BJ (cell line): ENCODE measurements at regions not wholly inside any gene's neighbourhood (a gene's known extent, or its start where the extent isn't known, plus 50 kb on each side); places are given as distances from the start of the nearest gene placed in this dataset.

Experiments used
- CTCF ChIA-PET: fragments of 350-600 bp; formaldehyde crosslinking; extraction: SDS; loops from one replicate; lab custom pipeline; 2021; ENCODE audit warnings: antibody characterized with exemption, inconsistent platforms; lab: Yijun Ruan, JAX
- POLR2A ChIA-PET: fragments of 300-600 bp; sonication (Branson Sonifier 250); formaldehyde crosslinking; extraction: SDS; loops from one replicate; lab custom pipeline; 2021; ENCODE audit warnings: antibody characterized with exemption; lab: Charles Lee
- DNase-seq: peaks from one replicate; pipeline ENCODE4 v3.0.0-alpha.2; 2011; ENCODE audit warnings: low read depth
- H3K27me3 ChIP-seq: 2 replicates; pipeline ENCODE4 v1.6.0; 2011; ENCODE audit warnings: low read length; ENCODE audit not compliant: control insufficient read depth, insufficient read depth
- H3K36me3 ChIP-seq: 2 replicates; pipeline ENCODE4 v1.5.1; 2011; ENCODE audit warnings: low read length; ENCODE audit not compliant: control insufficient read depth, insufficient read depth
- H3K4me3 ChIP-seq: 2 replicates; pipeline ENCODE4 v1.5.1; 2011; ENCODE audit warnings: low read depth, mild to moderate bottlenecking, control low read depth, low read length
- TF ChIP-seq, protein P1 (sequence below): IDR thresholded peaks from 2 replicates; pipeline ENCODE4 v1.5.1; 2011; ENCODE audit warnings: low read depth, mild to moderate bottlenecking, control low read depth, inconsistent platforms, low read length, moderate library complexity; ENCODE audit not compliant: insufficient read depth

DNA sequence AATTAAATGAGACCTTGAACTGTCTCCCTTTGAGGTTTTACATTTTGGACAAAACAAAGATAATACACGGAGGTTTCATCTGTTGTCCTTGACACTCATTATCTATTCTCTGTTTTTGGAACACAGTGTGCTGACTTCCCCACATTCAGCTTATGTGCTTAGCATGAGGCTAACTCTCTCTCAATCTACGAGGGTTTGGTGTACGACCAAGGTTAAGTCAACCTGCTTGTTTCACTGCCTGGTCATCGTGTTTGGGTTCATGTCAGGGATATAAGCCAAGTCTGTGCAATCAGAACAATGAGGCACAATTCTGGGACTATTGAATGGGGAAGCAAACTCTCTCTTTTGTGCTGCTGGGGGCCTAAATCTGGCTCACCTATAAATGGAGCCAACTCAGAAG lies 328.5 kb upstream of the USP25 start:
- DNase-seq: no peak
- ChIA-PET POLR2A (no interaction called here), CTCF (no interaction called here)

DNA sequence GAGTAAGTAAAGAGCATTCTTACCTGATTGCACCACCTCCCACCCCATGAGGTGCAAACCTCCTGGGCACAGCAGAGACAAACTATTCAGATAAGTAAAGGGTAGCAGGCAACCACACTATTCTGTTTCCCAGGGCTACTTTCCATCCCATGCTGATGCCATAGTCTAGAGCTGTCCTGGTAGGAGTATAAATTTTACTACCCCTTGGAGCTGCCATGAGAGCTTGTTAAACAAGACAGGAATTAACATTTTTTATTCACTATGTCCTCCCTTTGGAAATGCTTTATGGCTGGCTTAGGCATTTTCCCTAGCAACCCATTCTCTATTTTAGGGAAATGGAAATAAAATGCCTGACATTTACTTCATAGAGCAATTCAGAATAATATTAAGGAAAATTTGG lies 324.6 kb upstream of the USP25 start:
- Histone ChIP-seq H3K27me3 (no peaks in the 10 kb centered on the region), H3K36me3 (no peaks in the 10 kb centered on the region), H3K4me3 (no peak overlapping the region)
- DNase-seq: no peak
- ChIA-PET CTCF (no interaction called here), POLR2A (no interaction called here)
- TF ChIP-seq, protein P1, sequence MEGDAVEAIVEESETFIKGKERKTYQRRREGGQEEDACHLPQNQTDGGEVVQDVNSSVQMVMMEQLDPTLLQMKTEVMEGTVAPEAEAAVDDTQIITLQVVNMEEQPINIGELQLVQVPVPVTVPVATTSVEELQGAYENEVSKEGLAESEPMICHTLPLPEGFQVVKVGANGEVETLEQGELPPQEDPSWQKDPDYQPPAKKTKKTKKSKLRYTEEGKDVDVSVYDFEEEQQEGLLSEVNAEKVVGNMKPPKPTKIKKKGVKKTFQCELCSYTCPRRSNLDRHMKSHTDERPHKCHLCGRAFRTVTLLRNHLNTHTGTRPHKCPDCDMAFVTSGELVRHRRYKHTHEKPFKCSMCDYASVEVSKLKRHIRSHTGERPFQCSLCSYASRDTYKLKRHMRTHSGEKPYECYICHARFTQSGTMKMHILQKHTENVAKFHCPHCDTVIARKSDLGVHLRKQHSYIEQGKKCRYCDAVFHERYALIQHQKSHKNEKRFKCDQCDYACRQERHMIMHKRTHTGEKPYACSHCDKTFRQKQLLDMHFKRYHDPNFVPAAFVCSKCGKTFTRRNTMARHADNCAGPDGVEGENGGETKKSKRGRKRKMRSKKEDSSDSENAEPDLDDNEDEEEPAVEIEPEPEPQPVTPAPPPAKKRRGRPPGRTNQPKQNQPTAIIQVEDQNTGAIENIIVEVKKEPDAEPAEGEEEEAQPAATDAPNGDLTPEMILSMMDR: no peak

More for the DNA sequence above, 328.5 kb upstream of the USP25 start:
- Histone ChIP-seq H3K4me3 (no peak overlapping the region), H3K36me3 (no peaks in the 10 kb centered on the region), H3K27me3 (no peaks in the 10 kb centered on the region)
- TF ChIP-seq, protein P1: no peak

DNA sequence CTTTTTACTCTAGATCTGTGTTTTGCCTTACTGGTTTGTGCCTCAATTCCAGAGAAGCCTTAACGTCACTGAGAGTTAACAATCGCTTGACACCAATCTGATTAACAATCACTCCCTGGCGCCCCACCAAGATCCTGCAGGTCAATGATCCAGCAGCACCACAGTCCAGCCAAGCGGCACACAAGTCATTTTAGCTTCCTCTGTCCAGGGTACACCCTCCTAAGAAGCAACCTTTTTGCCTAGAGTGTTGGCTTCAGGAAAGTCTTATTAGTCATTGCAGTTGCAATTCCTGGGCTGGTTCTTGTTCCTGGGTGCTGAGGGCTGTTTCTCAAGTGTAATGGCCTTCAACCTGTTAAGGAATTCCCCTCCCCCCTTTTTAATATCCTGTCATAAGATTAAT lies 323.0 kb upstream of the USP25 start:
- TF ChIP-seq, protein P1: no peak
- H3K36me3 ChIP-seq: no peaks in the 10 kb centered on the region
- no peaks in the 10 kb centered on the region for H3K27me3 ChIP-seq
- no peak overlapping the region for H3K4me3 ChIP-seq
- ChIA-PET CTCF (no interaction called here), POLR2A (no interaction called here)
- DNase-seq: no peak

DNA sequence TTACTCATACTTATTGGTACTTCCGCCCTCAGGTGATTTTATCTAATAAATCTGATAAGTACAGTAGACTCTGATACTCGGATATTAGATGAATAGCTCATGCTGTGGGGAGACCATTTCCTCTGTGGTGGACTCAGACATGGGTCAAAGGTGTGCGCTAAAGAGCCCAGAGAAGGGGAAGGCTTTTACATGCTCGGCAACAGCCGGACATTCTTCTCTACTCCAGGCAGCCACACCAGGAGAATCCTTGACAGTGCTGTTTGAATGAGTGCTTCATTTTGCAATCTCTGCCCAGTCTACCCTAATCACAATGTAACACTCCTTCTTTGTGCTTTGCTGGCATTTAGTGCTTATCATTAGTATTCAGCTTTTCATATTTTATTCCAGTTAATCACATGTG lies 322.2 kb upstream of the USP25 start:
- TF ChIP-seq, protein P1: no peak
- Histone ChIP-seq H3K27me3 (no peaks in the 10 kb centered on the region), H3K36me3 (no peaks in the 10 kb centered on the region), H3K4me3 (no peak overlapping the region)
- POLR2A ChIA-PET: no interaction called here
- CTCF ChIA-PET: no interaction called here
- DNase-seq: no peak

DNA sequence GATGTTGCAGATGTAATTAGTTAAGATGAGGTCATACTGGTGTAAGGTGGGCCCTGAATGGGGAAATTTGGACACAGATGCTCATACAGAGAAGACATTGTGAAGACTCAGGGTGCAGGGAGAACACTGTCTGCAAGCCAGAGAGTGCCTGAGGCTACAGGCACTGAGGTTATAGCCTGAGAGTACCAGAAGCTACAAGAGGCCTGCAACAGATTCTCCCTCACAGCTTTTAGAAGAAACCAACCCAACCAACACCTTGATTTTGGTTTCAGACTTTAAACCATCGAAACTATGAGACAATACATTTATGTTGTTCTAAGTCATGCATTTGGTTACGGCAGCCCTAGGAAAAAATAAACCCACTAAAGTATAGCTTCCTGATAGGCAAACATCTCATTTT lies 321.7 kb upstream of the USP25 start:
- TF ChIP-seq, protein P1: no peak
- no peak for DNase-seq
- ChIA-PET POLR2A (no interaction called here), CTCF (no interaction called here)
- Histone ChIP-seq H3K36me3 (no peaks in the 10 kb centered on the region), H3K4me3 (no peak overlapping the region), H3K27me3 (no peaks in the 10 kb centered on the region)
